Thyroid gland (tissue), 4 donors: ENCODE measurements at regions not wholly inside any gene's neighbourhood (a gene's known extent, or its start where the extent isn't known, plus 50 kb on each side); places are given as distances from the start of the nearest gene placed in this dataset.

Source experiments
- CTCF ChIP-seq, 6 experiments: fragments of 200-600 bp in 3 of 6; fragments of 450-650 bp in 3 of 6; sonication (generic) in 3 of 6; IDR thresholded peaks; one replicate each; pipeline ENCODE4 v1.5.1; 2016 to 2019; ENCODE audit warnings: antibody characterized with exemption in 6 of 6, mild to moderate bottlenecking in 2 of 6, inconsistent platforms in 1 of 6, moderate library complexity in 1 of 6
- POLR2A ChIP-seq, 2 donors: fragments of 450-650 bp; IDR thresholded peaks; one replicate each; pipeline ENCODE4 v1.6.1; 2017; ENCODE audit warnings: antibody characterized with exemption in 2 of 2, mild to moderate bottlenecking in 2 of 2, moderate library complexity in 1 of 2

- TF ChIP-seq CTCF (IDR thresholded peaks at IDR 0.05) (no peak), POLR2A (IDR thresholded peaks at IDR 0.05) (no peak)
Observed at GRCh38 chr4:155473420-155474095, 96.8 kb upstream of the MAP9 start.
